EL (cell line): ENCODE measurements at regions not wholly inside any gene's neighbourhood (a gene's known extent, or its start where the extent isn't known, plus 50 kb on each side); places are given as distances from the start of the nearest gene placed in this dataset.

Source experiments
- DNase-seq: peaks from one replicate; pipeline ENCODE4 v3.0.0-alpha.2; 2016

DNA sequence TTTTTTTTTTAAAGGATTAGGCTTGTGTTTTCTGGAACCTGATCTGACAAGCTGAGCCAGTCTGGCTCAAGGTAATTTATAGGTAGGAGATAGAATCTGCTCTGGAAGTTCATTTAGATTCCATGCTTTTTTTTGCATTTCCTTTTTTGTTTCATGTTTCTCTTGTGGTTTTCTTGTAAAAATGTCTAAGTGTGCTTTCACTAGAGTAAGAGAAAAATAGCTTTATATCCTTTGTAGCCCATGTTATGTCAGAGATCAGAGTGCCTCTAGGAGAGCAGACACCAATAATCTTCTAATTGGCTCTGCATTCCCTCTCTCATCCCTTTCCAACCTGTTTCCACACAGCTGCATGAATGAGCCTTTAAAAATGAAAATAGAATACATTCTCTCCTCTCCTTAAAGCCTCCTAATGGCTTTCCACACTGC is 389.8 kb upstream of the KCNMB2 start:
- DNase-seq = no peak

DNA sequence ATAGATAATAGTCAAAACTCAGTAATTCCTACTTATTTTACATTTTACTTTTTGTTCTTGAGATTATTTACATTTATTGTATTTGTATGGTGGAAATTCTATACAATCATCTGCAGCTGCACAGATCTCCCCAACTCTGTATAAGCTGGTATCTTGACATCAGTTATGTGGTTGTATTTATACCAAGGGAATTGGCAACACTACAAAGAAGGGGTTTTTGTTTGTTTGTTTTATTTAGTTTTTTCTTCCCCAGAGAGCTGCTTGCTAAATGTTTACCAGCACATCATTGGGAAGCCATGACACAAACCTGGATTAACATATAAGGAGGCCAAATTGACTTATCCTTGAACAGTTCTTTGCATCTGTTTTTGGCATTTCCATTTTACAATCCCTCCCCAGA is 389.2 kb upstream of the KCNMB2 start:
- no peak for DNase-seq

DNA sequence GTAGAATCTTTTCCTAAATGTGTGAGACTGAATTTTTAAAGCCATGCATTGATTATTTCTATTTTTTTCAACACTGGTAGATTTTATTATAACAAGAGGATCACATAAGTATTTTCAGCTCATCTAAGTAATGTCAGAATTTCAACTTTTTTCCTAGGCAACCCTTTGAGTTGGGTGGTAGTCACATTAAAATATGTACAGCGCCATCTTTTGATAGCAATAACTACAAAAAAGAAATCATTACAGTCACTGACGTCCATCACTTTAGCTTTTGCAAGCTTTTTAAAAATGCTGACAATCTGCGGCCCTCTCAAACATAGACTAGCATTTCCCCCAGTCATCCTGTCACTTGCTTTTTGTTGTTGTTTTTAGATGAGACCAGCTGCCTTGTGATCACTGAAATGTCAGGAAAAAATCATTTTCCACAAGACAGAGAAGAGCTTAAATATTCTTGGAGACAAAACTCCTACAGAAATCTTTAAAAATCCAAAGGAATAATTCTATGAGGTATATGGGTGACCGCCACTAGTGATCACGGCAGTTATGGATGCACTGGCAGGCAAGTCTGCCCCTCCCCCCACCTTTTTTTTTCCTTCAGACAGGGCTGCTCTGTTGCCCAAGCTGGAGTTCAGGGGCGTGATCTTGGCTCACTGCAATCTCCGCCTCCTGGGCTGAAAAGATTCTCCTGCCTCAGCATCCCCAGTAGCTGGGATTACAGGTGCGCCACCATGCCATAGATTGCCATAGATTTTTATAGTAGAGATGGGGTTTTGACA is 384.0 kb upstream of the KCNMB2 start:
- DNase-seq = no peak

DNA sequence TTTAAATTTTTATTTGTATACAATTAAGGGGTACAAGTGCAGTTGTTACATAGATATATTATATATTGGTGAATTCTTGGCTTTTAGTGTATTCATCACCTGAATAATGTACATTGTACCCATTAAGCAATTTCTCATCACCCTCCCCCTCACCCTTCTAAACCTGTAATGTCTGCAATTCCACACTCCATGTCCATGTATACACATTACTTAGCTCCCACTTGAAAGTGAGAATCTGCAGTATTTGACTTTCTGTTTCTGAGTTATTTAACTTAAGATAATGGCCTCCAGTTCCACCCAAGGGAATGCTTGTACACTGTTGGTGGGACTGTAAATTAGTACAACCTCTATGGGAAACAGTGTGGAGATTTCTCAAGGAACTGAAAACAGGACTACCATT is 383.2 kb upstream of the KCNMB2 start:
- no peak for DNase-seq

DNA sequence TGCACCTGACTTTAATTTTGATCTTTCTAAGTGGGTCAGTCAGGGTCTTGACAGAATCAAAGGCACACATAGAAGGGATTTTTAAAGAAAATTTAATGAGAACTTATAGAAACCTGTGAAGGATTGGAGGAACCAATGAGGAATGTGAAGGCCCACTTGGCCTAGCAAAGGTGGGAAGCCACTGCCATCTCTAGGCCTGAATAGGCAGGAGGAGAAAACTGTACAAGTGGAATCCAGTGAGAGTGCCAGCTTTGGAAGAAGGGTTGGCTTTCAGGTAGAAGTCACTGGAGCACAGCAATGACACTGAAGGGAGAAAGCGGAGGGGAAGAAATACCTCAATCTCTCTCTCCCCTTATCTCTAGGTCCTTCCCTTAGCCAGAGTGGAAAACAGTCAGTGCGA is 380.7 kb upstream of the KCNMB2 start:
- peak; percentile 11 for DNase-seq

DNA sequence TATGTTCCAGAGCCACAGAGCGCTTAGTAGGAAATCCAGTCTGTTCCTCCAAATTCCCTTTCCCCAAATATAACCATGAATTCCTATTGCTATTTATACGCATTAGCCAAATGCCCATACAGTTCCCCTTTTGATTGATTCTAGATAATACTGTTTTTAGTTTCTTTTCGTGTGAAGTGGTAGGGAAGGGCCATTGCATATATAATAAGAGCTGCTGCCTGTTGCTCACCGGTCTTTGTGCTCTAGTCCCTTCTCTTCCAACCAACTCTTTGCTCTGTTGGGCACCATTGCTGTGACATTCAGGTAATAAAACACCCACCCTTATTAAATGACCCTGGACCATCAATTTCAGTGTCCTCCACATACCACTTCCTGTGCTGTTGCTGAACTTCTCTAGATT is 379.9 kb upstream of the KCNMB2 start:
- no peak for DNase-seq

DNA sequence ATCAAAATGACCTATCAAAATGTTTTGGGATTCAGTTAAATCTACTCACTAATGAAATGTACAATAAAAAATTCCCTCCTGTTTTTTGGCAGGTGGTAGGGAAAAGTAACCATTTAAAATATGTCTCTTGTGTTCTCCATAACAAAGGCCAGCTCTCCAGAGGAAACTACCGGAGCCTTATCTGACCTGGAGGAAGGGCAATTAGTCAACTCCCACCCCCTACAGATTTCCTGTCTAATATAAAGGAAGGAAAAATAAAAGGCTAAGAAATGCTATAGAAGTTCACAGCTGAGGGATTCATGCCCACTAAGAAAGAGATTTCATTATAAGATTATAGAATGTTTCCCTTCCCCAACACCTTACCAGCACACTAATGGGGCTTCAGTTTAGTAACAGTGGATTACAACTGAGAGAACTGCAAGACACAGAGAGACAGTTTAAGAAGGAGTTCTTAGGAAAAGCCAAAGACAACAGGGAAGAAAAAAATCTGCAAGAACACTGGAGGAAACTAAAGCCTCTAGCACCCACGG is 376.5 kb upstream of the KCNMB2 start:
- no peak for DNase-seq

DNA sequence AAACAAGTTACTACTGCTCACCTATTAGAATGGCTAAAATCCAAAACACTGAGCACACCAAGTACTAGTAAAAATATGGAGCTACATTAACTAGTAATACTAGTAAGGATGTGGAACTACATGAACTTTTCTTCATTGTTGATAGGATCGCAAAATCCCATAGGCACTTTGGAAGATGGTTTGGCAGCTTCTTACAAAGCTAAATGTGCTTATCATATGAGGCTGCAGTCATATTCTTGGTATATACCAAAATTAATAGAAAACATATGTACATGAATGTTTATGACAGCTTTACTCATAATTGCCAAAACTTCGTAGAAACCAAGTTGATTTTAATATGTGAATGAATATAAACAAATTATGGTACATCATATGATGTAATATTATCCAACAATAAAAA is 366.8 kb upstream of the KCNMB2 start:
- no peak for DNase-seq

DNA sequence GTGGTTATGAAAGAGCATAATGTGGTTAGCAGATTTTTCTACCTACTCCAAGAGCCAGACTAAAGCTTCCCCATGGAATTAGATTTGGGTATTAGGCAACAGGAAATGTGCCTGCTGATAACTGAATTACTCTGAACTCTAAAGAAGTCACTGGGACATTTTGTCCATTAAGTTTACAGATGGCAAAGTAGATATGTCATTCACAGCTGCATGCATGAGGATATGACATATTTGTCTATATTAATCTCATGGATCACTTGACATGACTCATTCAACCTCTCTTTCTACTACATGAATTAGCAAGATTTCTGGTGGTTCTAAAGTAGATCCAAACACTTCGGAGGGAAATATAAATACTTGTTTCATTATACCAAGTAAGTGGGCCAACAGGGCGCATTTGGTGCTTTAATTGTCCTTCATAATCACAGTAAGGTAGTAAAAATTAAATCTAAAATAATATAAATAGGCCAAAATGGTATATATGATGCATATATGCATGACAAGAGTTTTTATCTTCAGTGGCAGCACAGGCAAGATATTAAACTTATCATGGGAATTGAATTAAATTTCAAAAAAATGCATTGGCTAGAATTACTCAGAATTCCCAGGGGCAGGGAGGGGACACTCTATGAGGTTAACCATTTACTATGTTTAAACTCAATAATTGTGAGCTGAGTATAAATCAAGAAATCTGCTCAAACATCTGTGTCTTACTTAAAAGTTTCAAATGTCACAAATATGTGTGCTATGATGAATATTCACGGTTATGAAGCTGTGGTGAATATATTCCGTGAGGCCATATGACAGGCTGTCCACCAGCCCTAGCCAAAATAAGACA is 365.3 kb upstream of the KCNMB2 start:
- peak; percentile 86 for DNase-seq

DNA sequence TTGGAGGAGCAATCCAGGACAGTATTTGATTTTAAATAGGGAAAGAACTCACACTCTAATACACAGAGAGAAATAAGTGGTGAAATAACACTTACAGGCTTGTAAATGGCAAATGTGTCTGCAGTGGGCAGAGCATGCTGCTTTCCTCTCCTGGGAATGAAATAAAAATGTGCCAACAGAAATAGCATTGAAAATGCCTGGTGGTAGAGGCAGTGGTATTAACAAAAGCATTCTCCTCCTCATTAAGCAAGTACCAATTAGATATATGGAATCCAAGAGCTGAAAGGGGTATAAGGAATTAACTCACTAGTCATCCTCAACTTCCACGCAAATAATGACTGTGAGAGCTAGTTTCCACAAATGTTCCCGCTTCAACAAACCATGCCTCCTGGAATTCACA is 364.1 kb upstream of the KCNMB2 start:
- DNase-seq = no peak

DNA sequence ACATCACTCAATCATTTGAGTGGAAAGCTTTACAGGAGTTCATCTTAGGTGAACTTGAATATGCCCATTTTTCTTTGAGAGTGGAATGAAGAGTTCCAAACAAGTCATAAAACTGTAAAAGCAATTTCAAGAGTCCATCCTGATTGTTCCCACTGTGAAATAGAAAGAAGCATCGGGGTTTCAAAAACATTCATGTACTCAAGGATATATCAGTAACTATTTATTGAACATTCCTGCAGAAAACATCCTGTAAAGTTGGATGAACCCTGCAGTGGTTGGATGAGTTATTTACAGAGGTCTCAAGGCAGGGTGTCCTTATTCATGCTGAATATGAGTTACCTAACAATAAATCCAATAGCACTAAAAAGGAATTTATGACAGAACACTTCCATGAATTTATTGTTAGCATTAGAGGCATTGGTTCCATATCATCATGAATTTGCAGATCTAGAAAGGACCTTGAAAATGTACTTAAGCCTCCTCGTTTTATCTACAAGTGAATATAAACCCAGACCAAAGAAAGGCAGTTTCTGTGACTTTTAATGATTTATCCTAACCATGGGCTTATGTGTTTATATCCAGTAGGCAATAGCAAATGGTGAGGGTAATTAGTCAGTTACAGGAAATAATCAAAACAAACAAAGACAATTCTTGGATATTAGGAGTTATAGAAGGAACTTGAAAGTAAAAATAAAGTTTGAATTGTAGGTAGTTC is 361.9 kb upstream of the KCNMB2 start:
- DNase-seq = no peak

DNA sequence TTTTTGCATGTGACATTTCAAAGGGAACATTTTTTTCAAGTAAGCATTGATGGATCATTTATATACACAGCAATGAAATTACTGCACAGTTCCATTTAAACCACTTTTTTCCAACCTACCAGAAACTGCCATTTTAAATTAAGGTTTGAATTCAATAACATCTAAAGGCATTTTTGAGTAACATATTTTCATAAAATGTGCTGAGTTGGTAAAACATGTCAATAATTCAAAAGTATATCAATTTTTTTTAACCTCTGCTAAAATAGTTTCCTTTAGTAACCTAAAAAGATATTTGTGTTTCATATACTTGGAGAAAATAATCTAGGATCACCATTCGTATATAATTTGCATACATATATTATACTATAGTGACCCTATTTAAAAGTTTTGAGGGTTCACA is 355.1 kb upstream of the KCNMB2 start:
- no peak for DNase-seq

DNA sequence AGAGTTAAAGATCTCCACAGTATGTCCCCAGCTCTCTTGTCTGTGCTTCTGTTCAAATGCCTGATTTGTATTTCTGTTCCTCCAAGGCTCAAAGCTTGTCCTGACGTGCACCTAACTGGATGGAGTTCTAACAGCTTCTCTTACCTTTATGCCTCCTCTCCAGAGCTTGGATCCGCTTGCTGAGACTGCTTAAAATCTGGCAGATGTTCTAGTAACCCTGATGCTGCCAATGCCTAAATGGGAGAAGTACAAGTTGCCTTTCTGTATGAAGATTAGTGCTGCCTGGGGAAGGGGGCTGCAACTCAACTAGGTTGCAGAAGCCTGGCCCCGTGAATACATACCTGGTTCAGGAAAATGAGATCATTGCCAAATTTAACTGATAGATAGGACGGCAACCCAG is 354.5 kb upstream of the KCNMB2 start:
- DNase-seq = no peak

DNA sequence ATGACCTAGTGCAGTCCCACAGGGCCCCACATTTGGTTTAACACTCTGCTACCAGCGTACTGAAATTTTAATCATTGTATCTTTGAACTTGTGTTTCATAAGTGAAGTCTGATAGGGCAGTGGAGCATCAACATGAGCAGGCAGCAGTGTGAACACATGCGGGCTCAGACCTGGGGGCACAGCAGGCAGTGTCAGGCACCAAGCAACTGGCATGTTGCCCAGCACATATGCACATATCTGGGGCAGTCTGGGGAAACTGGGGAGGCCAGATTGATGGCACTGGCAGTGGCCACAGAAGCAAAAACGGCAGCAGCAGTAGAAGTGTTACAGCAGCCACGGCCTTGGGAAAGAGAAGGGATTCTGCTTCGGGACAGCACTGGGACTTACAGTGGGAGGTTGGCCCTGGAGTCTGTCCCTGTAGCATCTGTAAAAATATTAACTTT is 353.9 kb upstream of the KCNMB2 start:
- no peak for DNase-seq

DNA sequence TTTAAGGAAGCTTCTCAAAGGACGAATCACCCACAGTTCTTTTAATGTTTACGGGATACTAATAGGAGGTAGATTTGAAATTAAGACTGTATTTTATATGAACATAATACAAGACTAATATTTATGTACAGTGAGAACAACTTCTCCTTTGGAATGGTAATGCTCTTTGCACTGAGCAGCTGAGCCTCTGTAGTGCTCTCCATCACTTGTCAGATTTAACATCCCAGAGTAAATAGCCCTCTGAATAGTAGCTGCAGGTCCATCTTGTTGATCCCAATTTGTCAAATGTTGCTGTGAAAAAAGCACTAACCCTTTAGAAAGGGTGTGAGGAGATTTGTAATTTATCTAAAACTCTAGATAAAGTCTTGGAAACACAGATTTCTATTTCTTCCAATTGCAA is 351.4 kb upstream of the KCNMB2 start:
- DNase-seq = no peak

DNA sequence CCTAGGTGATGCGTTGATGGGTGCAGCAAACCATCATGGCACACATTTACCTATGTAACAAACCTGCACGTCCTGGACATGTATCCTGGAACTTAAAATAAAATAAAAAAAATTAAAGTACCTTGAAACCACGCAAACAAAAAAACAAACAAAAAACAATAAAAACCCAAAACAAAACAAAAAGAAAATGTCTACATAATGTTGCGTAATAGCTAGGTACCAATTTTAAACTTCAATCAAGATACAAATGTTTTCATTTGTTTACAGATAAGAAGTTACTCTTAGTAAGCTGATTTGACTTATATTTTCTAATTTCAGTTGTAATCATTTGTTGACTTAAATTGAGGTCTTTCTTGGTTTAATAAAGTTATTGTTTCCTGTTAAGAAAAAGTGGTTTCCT is 349.6 kb upstream of the KCNMB2 start:
- DNase-seq = no peak

DNA sequence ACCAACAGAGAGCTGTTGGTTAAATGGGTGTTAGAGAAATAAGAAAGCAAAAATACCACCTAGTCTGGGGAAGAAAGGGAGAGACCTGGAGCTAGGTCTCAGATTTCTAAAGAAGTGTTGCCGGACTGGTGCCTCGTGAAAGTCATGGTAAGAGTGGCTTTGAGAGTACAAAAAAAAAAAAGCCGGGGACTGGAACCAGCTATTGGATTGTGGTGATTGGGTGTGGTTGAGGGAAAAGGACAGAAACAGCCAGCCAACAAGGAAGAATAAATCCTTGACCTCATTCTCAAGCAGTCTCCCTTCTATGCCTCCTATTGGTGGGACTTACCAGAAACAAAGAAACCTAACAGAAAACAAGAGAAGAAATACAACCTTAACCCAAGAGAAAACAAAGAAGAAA is 346.4 kb upstream of the KCNMB2 start:
- no peak for DNase-seq

DNA sequence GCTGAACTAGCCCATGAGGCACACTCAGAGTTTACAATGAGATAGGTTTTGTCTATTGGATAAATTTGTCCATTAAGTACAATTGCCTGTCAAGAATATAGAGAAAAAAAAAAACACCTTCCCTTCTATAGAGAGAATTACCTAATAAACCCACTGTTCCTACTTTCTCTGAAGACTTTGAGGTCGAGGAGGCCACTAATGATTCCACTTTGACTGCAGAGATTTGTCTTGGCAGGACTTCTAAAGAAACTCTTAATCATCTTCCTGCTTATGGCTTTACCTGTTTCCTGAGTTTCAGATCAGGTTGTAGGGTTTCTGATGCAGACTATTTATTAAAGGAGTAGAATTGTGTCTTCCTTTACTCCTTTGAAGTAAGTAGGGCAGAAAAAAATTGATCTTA is 342.4 kb upstream of the KCNMB2 start:
- DNase-seq = no peak

DNA sequence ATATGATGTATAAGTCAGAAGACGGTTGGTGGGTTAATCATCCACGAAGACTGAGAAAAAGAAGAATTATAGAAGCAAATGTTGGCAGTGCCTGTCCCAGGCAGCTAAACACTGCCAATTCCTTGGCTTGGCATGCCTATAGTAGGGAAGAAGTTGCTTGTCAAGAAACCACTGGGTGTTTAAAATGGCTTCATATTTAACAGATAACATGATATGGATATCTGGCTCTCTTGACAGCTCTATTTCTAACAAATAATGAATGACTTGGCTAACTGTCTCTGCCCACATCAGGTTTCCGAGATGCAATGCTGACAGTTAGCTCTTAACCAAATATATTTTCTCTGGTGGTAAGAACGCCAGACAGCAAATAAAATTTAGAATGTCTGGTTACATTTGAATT is 341.7 kb upstream of the KCNMB2 start:
- no peak for DNase-seq

DNA sequence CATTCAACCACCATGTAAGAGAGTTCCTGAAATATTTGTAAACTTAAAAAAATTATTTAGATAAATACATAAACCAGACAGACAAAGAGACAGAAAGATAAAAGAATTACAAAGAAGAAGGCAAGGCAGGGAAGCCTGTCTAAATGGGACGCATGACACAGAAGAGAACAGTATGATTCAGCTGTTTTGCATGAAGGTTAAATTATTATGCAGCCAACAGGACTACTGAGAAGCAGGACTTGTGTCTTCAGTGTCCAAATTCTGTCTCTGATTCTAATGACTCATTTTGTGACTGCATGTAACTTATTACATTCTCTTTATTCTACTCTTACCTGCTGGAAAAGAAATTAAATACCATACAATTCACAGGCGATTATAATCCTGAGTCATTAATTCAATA is 340.4 kb upstream of the KCNMB2 start:
- peak; percentile 55 for DNase-seq

DNA sequence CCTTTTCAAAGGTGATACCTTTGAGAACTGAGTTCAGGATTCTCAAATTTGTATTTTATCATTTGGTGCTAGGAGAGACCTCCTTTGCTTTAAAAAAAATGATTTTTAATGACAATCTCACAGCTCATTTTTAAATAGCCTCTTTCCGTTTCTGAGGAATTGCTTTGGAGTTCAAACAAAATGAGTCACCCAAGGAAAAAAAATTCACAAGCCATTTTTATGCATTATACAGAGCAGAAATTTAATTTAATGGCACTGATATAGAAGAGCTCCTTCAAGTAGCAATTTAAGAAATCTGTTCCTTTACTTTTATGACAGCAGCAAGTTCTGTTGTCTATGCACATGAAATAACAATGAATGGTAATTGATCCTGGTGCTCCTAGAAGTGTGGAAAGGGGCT is 337.9 kb upstream of the KCNMB2 start:
- peak; percentile 37 for DNase-seq

DNA sequence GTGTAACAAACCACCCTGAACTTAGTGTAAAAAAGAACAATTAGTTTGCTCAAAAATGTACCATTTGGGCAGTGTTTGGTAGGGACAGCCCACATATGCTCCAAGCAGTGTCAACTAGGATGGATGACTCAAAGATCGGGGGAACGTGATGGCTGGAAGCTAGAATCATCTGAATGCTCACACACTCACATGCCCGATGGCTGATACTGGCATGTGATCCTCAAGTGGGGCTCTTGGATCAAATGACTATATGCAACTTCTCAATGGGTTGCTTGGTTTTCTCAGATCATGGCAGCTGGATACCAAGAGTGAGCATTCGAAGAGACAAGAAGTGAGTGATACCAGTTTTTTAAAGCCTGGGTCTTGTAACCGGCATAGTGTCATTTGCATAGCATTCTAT is 335.9 kb upstream of the KCNMB2 start:
- no peak for DNase-seq

DNA sequence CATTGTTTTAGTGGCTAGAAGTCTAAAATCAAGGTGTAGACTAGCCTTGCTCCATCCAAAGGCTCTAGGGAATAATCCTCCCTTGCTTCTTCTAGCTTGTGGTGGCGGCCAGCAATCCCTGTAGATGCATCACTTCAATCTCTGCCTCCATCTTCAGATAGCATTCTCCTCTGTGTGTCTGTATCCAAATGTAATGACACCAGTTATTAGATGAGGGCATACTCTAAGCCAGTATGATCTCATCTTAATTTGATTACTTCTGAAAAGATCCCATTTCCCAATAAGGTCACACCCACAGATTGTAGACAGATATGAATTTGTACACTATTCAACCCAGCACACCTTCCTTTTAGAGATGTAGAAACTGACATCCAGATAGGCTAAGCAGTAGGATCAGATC is 334.5 kb upstream of the KCNMB2 start:
- DNase-seq = no peak

DNA sequence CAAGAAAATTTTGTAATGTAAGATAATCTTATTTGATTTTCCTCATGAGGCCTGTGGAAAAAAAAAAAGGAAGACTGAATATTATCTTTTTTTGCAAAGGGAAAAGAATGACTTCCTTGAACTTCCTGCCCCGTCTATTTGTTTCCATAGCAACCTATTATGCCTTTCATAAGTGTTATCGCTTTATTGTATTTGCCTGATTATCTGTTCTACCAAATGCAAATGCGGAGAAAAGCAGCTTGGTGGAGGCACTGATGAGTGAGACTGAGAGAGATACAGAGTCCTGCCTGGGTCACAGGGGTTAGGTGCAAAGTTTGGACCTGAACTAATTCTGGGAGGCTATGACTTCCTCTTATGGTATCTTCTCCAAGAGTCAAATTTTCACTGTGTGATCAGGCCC is 334.0 kb upstream of the KCNMB2 start:
- no peak for DNase-seq
